Thoracic aorta (tissue), 2 donors: ENCODE measurements at regions not wholly inside any gene's neighbourhood (a gene's known extent, or its start where the extent isn't known, plus 50 kb on each side); places are given as distances from the start of the nearest gene placed in this dataset.

Experiments
- ATAC-seq: fragments of 150-250 bp; one replicate; pipeline ENCODE4 v1.8.0; 2017; ENCODE audit warnings: low read depth; ENCODE audit not compliant: insufficient number of reproducible peaks, low FRiP score
- DNase-seq: peaks from one replicate; pipeline ENCODE4 v3.0.0-alpha.2; 2020; ENCODE audit warnings: low spot score
- H3K27ac ChIP-seq, 2 donors: fragments of 200-600 bp; sonication (generic); 1 replicate in 1 of 2; 2 replicates in 1 of 2; pipeline ENCODE4 v1.5.1; 2016; ENCODE audit warnings: mild to moderate bottlenecking in 2 of 2, moderate library complexity in 2 of 2
- H3K27me3 ChIP-seq: fragments of 200-600 bp; sonication (generic); replicated peaks from 2 replicates; pipeline ENCODE4 v1.6.0; 2016; ENCODE audit warnings: mild to moderate bottlenecking; ENCODE audit not compliant: insufficient read depth
- H3K36me3 ChIP-seq: fragments of 200-600 bp; sonication (generic); one replicate; pipeline ENCODE4 v1.5.1; 2016
- H3K4me1 ChIP-seq, 2 donors: fragments of 200-600 bp; sonication (generic); 1 replicate in 1 of 2; 2 replicates in 1 of 2; pipeline versions ENCODE4 v1.5.1 to v1.6.0; 2016; ENCODE audit warnings: low read depth in 2 of 2, mild to moderate bottlenecking in 1 of 2; ENCODE audit not compliant: control insufficient read depth in 1 of 2
- H3K4me3 ChIP-seq: fragments of 200-600 bp; sonication (generic); 2 replicates; pipeline ENCODE4 v1.5.1; 2016; ENCODE audit warnings: mild to moderate bottlenecking
- H3K9me3 ChIP-seq: fragments of 200-600 bp; sonication (generic); 2 replicates; pipeline ENCODE4 v1.5.1; 2016
- TF ChIP-seq, protein P1 (sequence below): fragments of 200-600 bp; sonication (generic); IDR thresholded peaks from one replicate; pipeline ENCODE4 v1.5.1; 2019; ENCODE audit warnings: antibody characterized with exemption

DNA sequence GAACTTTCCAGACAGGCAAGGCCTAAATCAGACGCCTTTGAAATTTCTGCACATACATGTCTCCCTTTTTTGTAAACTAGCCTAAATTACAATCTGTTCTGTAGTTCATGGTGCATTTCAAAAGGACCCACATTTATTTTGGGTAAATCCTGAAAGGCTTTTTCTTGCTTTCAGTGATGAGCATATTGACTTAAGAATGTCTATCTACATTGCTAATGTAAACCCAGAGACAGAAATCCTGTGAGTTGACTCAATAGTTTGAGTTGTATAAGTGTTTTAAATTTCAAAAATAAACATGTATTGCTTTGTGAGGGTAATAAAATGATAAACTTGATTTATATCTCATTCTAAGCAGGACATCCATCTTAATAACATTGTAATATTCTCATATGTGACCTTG is 977.0 kb upstream of the NR2F2 start:
- Histone ChIP-seq H3K27me3 (no peaks in the 10 kb centered on the region), H3K4me3 (no peak overlapping the region), H3K36me3 (no peaks in the 10 kb centered on the region), H3K4me1 (no peaks in the 10 kb centered on the region), H3K27ac (no peak overlapping the region), H3K9me3 (no peaks in the 10 kb centered on the region)
- no peak for ATAC-seq
- TF ChIP-seq, protein P1, sequence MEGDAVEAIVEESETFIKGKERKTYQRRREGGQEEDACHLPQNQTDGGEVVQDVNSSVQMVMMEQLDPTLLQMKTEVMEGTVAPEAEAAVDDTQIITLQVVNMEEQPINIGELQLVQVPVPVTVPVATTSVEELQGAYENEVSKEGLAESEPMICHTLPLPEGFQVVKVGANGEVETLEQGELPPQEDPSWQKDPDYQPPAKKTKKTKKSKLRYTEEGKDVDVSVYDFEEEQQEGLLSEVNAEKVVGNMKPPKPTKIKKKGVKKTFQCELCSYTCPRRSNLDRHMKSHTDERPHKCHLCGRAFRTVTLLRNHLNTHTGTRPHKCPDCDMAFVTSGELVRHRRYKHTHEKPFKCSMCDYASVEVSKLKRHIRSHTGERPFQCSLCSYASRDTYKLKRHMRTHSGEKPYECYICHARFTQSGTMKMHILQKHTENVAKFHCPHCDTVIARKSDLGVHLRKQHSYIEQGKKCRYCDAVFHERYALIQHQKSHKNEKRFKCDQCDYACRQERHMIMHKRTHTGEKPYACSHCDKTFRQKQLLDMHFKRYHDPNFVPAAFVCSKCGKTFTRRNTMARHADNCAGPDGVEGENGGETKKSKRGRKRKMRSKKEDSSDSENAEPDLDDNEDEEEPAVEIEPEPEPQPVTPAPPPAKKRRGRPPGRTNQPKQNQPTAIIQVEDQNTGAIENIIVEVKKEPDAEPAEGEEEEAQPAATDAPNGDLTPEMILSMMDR: no peak
- no peak for DNase-seq

DNA sequence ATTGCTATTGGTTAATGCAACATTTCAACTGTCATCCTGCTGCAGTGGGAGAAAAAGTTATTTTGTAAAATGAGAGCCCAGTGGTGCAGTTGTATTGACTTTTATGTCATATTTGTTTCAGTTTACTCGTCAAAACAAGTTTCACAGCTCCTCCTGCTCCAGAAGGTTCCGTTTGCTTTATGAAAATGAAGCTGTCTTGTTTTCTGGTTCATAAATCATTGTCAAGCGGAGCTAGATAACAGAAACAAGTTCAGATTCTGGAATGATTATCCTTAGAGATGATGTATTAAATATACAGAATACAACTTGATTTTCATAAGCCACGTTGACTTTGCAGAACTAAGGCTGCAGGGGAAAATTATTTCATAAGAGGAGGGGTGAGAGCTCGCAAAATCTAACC is 970.5 kb upstream of the NR2F2 start:
- Histone ChIP-seq H3K36me3 (no peaks in the 10 kb centered on the region), H3K27me3 (no peaks in the 10 kb centered on the region), H3K9me3 (no peaks in the 10 kb centered on the region), H3K27ac (no peak overlapping the region), H3K4me1 (no peaks in the 10 kb centered on the region), H3K4me3 (no peak overlapping the region)
- ATAC-seq (no peak), DNase-seq (no peak)
- TF ChIP-seq, protein P1: no peak

DNA sequence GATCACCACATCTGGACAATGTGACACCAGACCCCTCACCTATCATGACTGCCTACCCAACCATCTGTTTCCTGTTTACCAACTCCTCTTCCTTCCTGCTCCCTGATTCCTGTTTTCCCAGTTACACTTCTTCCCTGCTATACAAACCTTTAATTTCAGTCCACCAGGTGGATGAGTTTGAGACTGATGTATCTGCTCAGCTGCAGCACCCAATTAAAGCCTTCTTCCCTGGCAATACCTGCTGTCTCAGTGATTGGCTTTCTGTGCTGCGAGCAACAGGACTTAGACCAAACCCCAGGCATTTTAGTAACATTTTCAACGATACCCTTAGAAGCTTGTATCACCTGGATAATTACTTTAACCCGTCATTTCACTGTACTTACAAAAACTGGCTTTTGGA is 968.2 kb upstream of the NR2F2 start:
- Histone ChIP-seq H3K27ac (no peak overlapping the region), H3K36me3 (no peaks in the 10 kb centered on the region), H3K4me3 (no peak overlapping the region), H3K4me1 (no peaks in the 10 kb centered on the region), H3K27me3 (no peaks in the 10 kb centered on the region), H3K9me3 (no peaks in the 10 kb centered on the region)
- TF ChIP-seq, protein P1: no peak
- DNase-seq (no peak), ATAC-seq (no peak)

DNA sequence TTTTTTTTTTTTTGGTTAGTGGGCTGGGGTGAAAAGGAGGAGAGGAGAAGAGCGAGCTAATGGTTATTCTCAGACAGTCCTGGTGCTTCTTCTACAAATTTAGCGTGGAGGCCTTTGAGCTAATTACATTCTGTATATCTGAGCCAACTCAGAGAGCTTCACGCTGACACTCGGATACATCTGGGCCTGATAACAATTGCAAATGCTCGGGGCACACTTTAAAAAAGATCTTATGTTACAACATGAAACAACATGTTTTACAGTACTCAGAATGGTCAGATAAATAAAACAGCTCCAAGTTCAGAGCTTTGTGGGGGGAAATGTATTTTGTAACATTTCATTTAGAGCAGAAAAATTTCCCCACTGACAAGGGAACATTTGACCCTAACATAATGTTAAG is 966.9 kb upstream of the NR2F2 start:
- TF ChIP-seq, protein P1: no peak
- ATAC-seq (no peak), DNase-seq (no peak)
- Histone ChIP-seq H3K36me3 (no peaks in the 10 kb centered on the region), H3K9me3 (no peaks in the 10 kb centered on the region), H3K27me3 (no peaks in the 10 kb centered on the region), H3K4me3 (no peak overlapping the region), H3K4me1 (no peaks in the 10 kb centered on the region), H3K27ac (no peak overlapping the region)

DNA sequence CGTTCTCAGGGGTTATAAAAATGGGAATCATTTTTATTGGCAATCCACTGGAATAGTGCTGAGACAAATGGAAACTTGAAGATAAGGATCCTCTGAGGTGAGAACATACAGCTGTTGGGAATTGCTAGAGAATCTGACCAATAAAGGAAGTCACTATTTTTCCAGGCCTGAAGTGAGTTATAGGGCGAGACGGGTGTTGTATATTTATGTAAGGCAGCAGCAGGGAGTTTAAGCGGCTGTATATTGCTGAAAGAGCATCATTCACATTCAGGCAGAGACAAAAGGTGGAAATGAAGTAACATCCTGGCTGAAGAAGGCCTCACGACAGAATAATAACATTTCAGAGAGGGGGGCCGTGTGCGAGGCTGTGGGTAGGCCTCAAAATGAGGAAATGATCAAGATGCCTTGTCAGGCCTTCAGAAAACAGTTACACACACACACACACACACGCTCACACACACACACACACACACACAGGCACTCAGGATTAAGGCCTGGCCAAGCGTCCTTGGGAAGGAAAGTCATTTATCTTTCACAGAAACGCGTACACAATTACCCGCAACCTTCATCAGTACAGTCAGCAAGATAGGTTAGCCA is 964.9 kb upstream of the NR2F2 start:
- ATAC-seq (no peak), DNase-seq (no peak)
- Histone ChIP-seq H3K4me3 (no peak overlapping the region), H3K27me3 (no peaks in the 10 kb centered on the region), H3K36me3 (no peaks in the 10 kb centered on the region), H3K27ac (no peak overlapping the region), H3K4me1 (no peaks in the 10 kb centered on the region), H3K9me3 (no peaks in the 10 kb centered on the region)
- TF ChIP-seq, protein P1: no peak
